GM04504 (cell line): ENCODE measurements at regions not wholly inside any gene's neighbourhood (a gene's known extent, or its start where the extent isn't known, plus 50 kb on each side); places are given as distances from the start of the nearest gene placed in this dataset.
"Not testable (repeated sequence)": the region's sequence is repeated elsewhere in the genome, so short reads cannot be mapped to it uniquely, and the experiment has no call there.

Source experiments
- DNase-seq: peaks from one replicate; pipeline ENCODE4 v3.0.0-alpha.2; 2012; ENCODE audit warnings: low read depth

DNA sequence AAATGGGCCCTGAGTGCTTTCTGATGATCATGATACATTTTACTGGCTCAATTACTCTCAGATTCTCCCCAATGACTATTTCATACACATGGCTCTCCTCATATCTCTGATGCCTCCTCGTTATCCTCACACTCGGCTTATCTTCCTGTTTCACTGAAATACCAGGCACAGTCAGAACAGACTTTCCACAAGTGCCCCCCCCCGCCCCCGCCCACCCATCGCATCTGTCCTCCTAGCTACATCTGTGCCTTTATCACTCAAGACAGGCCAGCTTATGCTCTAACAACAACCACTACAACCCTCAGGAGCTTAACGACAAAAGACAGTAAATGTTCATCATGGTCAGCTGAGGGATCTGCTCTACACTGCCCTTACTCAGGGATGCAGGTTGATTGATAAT is 610.6 kb upstream of the DIPK2B start:
- no peak for DNase-seq

DNA sequence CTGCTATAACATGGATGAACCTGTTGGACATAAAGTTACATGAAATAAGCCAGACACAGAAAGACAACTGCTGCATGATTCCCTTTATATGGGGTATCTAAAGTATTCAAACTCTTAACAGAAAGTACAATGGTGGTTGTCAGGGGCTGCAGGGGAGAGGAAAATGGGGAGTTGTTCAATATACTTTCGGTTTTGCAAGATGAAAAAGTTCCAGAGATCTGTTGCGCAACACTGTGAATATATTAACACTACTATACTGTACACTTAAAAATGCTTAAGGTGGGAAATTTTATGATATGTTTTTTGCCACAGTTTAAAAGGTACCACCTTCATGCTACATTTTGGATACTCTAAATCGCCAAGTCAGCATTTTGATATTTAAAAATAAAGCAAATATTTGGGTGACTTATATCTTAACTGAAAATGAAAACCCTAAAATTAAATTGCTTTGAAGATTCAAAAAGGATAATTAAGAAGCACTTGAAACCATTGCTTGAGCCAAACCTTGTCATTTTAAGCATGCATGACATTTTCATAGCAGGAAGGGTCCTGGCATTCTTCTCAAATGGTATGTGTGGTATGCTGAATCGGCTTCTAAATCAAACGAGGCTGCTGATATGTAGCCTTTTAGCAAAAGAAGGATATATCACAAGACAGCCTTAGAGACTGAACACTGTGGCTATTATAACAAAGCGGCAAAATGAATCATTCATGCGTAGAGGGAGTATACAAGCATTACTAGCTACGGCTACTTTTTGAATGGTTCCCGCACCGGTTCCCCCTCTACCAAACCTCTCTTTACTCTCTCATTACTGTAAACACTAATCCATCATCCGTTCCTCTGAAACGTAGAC is 607.1 kb upstream of the DIPK2B start:
- no peak for DNase-seq

DNA sequence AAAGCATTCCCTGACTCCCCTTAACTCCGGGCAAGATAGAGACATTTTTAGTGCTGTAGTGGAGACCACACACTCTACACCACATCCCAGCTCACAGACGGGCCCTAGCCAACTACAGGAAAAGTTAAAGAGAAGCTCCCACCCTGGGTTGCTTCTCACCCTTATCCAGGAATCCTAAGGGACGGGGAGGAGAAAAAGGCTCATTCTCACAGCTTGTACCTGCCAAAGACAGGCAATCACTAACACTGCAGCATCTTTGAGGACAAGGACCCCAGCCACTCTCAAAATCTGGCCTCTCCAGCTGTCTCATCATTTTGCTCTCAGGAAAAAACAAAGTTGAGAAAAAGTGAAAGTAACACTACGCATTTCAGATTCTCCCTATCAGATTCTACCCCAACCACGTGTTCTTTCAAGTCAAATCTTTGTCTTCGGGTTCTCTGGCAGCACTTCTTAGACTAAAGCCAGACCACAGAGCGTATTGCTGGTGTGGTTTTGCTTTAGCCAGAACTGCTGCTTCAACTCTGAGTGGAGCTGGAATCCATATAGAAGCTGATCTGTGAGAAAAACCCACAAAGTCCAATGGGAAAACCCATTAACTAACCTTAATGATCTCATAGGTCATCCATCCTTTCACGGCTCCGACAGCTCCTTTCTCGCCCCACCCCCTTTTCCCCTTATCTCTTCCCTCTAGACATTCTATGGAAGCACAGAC is 605.9 kb upstream of the DIPK2B start:
- peak; percentile 53 for DNase-seq

GRCh38 chrX:45804276-45804675 is 603.6 kb upstream of the DIPK2B start:
- no peak for DNase-seq

- DNase-seq, result peak; percentile 82
Measured at GRCh38 chrX:45803383-45803921, 602.8 kb upstream of the DIPK2B start.

DNA sequence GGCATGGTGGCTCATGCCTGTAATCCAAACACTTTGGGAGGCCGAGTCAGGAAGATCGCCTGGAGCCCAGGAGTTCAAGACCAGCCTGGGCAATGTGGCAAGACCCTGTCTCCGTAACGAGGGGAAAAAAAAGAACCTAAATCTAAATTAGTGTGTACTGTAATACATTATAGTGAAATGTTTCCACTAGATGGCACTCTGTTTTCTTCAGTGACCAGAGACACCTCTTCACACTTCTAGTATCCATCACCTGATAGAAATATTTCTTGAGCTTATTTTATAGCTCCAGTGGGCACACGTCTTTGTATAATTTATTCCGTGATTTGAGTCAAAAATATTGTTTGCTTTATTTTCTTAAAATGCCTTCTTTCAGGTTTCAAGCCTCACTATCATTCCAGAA is 600.9 kb upstream of the DIPK2B start:
- no peak for DNase-seq

DNA sequence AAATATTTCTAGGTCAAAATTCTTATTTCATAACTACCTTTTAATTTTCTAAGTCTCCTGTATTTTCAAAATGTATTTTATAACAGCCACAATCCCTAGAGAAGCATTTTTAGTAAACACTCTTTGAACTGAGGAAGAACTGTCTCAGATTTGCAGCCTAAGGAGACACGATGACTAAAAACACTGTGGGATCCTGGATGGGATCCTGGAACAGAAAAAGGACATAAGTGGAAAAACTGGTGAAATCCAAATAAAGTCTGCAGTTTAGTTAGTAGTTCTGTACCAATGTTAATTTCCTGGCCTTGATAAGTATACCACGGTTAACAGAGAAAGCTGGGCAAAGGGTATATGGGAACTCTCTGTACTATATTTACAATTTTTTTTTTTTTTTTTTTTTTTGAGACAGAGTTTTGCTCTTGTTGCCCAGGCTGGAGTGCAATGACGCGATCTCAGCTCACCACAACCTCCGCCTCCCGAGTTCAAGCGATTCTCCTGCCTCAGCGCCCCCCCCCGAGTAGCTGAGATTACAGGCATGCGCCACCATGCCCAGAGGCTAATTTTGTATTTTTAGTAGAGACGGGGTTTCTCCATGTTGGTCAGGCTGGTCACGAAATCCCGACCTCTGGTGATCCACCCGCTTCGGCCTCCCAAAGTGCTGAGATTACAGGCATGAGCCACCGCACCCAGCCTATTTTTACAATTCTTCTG is 600.2 kb upstream of the DIPK2B start:
- not testable (repeated sequence) for DNase-seq

DNA sequence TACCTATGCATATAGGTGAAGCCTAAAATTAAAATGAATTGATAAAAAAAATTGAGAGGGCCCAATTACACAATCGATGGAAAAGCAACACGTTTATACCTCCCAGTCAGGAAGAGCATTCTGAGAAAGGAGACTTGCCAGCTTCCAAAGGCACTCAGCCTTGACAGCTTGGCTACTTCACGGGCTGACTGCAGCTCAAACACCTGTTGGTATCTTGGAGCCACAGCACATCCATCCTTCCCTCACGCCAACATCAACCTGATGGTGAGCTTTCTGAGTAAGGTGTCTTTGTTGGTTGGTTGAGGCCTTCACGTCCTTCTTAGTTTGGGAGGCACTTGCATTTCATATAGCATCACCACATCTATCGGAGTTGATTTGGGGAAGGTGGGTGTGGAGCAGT is 598.9 kb upstream of the DIPK2B start:
- DNase-seq, result no peak

GRCh38 chrX:45795546-45795945 is 594.9 kb upstream of the DIPK2B start:
- no peak for DNase-seq

DNA sequence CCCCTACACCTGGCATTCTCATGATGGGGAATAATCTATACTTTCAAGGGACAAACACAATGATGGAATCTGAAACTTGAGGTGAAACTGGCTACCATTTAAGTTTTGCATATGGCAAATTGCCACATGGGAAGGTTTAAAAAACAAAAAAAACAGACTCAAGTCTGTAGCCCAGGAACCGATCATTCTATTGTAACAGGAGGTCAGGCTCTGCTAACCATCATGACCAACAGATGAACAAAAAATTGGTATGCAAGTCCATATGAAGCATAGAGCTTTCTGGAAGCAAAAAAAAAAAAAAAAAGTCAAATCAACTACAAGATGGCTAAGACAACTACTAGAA is 594.3 kb upstream of the DIPK2B start:
- DNase-seq, result no peak

- no peak for DNase-seq
Measured at GRCh38 chrX:45794323-45794994, 593.8 kb upstream of the DIPK2B start.

GRCh38 chrX:45788941-45789348 is 588.3 kb upstream of the DIPK2B start:
- no peak for DNase-seq

GRCh38 chrX:45788315-45788714 is 587.6 kb upstream of the DIPK2B start:
- DNase-seq, result no peak

DNA sequence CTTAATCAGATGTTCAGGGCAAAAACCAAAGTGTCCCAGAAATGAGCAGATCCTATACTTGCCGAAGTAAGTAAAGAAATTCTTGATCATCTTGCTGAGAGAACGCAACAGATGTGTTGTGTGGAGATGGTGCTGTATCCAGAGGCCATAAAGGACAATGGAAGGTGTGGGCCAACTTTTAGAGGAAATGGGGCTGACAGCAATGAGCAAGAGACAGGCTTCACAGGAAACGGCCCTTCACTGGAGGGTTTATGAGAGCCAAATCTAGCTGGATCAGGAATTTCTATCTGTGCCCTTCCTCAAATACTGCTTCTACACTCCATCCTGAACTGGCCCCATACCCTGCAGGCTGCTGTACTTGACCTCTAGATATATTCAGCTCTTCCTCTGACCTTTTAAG is 583.9 kb upstream of the DIPK2B start:
- DNase-seq, result no peak

- no peak for DNase-seq
Measured at GRCh38 chrX:45783002-45783401, 582.3 kb upstream of the DIPK2B start.

DNA sequence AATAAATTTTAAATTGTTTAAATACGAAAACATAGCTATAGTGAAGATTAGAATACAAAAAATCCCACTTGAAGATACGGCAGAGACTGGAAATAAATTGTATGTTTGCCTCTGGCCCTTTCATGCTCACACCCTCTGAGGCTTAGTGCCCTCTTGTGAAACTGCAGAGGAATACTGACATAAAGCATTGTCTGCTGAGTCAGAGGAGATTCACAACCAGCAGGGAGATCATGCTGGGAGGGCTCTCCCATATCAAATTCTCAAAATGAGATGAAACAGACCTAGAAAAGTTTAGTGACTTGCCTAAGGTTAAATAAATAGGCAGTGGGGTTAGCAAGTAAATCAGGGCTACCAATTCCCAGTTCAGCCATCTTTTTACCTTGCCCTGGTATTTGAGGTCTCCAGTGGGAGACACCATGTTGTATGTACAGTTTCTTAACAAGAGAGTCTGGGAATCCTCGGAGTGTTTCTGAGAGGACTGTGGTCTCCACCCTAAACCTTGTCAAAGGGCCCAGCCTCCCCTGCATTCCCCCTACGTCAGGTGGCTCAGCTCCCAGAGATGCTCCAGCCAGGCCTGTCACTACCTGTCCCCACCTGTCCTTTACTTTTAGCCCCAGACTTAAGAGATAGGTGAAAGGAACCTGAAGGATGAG is 581.4 kb upstream of the DIPK2B start:
- no peak for DNase-seq

DNA sequence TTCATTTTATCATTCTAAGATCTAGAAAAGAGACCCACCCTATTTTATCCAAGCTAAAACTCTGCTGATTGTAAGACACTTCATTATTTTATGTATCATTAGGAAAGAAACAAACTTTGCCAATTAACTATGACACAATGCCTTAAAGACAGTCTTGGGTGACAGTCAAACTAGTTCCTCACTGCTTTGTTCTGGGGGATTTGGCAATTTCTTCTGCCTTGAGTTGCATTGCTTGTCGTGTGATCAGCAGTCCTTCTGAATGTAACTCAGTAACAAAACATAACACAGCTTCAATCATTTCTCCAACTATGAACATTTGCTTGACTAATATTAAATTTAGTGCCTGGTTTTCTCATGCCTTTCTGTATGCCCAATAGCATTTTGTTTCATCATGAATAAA is 577.9 kb upstream of the DIPK2B start:
- no peak for DNase-seq

DNA sequence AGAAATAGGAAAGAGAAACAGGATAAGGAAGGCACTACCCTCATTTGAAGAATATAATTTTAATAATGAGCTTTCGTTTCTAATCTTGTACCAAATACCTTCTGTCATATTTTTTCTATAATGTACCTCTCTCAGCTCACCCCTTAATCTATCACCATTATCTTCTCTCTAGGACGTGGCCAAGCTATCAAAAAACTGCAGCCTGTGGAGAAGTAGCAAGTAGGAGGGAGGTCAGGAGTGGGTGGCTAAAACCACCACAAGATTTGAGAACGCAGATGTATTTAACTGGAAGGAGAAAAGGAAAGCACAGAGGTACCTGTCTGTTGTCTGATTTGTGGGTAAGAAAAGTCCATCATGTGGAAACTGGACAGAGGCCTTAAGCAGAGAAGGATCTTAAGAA is 576.7 kb upstream of the DIPK2B start:
- no peak for DNase-seq

GRCh38 chrX:45775468-45775867 is 574.8 kb upstream of the DIPK2B start:
- peak; percentile 71 for DNase-seq

- DNase-seq, result peak; percentile 78
Measured at GRCh38 chrX:45774961-45775360, 574.3 kb upstream of the DIPK2B start.

DNA sequence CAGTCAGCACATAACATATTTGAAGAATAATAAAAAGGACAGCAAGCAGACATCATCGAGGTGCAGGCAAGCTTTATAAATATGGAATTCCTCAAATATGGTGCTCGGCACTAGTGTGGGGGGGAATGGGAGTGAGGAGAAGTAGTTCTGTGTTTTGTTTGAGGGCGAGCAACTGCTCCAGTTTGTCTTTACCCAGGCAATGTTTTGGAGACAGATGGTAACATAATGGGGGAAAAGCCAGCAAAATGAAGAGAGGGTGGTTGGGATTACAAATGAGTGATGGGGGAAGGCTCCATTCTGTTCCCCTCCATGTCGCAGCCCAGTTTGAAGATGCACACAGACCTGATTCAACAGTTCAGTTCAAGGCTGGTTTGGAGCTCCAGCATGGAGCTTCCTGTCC is 572.9 kb upstream of the DIPK2B start:
- DNase-seq, result no peak
